ENCODE measurements at regions not wholly inside any gene's neighbourhood (a gene's known extent, or its start where the extent isn't known, plus 50 kb on each side); places are given as distances from the start of the nearest gene placed in this dataset.

GRCh38 chr1:172776071-172776470 lies 117.2 kb downstream of the FASLG start:
- TF ChIP-seq EZH2 (IDR thresholded peaks at IDR 0.05; ENCODE audit: insufficient read depth, poor library complexity, severe bottlenecking) (no peak), EZH2phosphoT487 (IDR thresholded peaks at IDR 0.05; ENCODE audit: insufficient read depth, low read depth) (no peak)

All from GM23248 (cell line).